GM19035 (cell line): ENCODE measurements at regions not wholly inside any gene's neighbourhood (a gene's known extent, or its start where the extent isn't known, plus 50 kb on each side); places are given as distances from the start of the nearest gene placed in this dataset.
"Not testable (repeated sequence)": the region's sequence is repeated elsewhere in the genome, so short reads cannot be mapped to it uniquely, and the experiment has no call there.

Experiments used
- ATAC-seq: cut with Tn5 transposase; IDR thresholded peaks from one replicate; pipeline ENCODE4 v1.9.1; 2021; ENCODE audit not compliant: unreplicated experiment

- ATAC-seq = no peak
Measured at GRCh38 chrX:40996886-40997530, 88.2 kb upstream of the USP9X start.

DNA sequence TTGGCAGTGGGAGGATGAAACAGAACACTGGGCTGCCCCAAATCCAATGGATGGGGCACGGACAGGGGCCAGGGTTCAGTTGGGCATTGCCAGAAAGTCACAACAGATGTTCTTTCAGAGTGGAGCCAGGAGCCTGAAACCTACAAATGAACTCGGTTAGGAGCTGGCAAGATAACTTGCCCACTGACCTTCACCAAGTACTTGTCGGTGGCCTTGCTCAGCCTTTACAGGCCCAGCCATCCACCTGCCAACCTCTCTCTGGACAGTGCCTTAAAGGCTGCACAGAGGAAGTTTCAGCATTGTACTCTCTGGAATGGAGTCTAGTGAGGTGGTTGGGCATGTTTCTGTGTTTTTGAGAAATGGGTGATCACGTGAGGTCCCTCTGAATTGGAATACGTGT, 87.1 kb upstream of the USP9X start:
- no peak for ATAC-seq

- no peak for ATAC-seq
Measured at GRCh38 chrX:41001327-41001726, 83.9 kb upstream of the USP9X start.

- no peak for ATAC-seq
Measured at GRCh38 chrX:41002026-41002425, 83.2 kb upstream of the USP9X start.

DNA sequence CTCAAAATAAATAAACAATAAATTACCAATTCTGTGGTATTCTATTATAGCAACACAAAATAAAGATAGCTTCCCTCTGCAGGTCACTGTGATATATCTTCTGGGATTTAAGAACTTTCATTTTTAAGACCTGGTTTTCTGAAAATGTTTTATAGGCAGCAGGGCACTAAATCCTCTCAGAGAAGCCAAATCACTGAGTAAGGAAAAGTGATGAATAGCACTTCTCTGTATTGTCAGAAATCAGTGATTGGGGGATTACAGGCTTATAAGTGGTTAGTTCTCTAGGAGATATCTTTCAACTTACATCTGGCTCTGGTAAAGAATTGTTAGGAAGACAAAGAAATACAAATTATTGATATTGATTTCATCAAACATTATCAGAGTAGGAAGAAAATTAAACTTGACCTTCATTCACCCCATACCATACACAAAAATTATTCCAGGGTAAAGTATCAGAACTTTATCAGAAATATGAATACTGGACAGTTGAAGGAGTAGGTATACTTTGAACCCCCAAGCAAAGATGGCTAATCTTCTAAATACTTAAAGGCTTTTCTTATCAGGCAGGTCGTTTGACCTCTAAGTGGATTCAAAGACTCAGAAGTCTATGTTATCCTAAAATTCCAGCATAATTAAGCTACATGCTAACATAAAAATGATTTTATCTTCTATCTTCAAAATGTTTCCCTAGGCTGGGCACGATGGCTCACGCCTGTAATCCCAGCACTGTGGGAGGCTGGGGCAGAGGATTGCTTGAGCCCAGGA, 81.6 kb upstream of the USP9X start:
- ATAC-seq = no peak

DNA sequence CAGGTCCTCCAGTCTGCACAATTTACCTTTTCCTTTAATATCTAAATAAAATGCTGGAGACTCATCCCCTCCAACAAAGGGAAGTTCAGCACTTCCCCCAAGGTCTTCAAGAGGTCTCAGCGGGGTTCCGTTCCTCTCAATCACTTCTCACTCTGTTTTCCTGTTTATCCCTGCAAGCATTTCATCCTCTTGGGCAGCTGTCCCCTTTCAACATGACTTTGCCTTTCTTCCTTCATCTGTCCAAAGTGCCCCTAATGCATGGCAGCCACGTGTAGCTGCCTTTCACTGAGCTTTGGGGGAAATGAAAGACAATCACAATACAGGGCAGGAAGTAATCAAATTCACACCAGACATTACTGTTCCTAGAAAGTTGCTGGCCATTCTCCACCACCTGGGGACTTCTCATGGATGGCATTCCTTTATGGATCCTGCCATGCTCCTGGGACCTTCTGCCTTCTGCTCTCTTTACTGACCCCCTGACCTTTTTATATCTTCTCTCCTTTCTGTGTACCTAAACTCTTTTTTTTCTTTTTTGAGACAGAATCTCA, 79.7 kb upstream of the USP9X start:
- ATAC-seq = no peak

GRCh38 chrX:41009850-41010846, 75.1 kb upstream of the USP9X start:
- no peak for ATAC-seq

DNA sequence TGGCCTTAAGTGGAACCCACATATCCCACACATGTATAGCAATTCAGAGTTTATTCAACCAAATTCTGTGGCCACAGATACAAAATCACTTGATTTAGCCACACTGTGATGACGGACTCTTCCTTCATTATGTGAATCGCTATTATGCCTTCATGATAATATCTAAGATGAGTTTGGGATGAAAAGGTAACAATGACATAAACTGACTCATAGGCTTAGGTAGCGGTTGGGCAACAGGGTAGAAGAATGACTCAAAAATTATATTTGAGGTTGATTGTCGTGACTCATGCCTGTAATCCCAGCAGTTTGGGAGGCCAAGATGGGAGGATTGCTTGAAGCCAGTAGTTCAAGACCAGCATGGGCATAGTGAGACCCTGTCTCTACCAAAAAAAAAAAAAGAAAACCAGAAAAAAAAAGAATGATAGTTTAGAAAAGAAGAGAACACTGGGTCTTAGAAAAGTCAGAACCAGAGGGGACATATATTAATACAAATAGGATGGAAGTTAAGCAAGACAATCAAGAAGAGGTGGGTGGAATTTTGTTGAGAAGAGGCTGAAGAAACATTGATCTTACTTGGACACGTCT, 70.4 kb upstream of the USP9X start:
- no peak for ATAC-seq

DNA sequence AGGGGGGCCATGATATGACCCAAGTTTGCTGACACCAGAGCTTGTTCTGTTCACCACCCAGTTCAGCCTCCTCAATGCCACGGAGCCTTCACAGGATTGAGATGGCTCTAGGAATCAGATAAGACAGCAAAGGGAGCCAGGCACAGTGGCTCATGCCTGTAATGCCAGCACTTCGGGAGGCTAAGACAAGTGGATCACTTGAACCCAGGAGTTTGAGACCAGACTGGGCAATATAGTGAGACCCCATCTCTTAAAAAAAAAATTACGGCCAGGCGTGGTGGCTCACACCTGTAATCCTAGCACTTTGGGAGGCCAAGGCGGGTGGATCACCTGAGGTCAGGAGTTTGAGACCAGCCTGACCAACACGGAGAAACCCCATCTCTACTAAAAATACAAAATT, 67.5 kb upstream of the USP9X start:
- not testable (repeated sequence) for ATAC-seq

- ATAC-seq = not testable (repeated sequence)
Measured at GRCh38 chrX:41018391-41019040, 66.7 kb upstream of the USP9X start.

DNA sequence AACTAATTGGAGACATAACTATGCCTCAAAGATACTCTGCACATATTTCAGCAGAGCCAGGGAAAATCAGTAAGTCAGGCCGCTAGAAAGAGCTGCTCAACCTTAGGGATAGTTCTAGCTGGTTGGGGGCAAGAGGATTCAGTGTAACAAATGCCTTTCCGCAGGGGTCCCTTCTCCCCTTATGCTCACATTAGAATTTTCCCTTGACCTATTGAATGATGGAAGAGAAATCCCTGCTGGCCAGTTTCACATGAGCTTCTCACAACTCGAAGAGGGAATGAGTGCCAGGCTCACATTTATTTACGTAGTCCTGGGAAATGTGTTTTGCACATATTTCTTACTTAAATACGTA, 66.2 kb upstream of the USP9X start:
- ATAC-seq = no peak

DNA sequence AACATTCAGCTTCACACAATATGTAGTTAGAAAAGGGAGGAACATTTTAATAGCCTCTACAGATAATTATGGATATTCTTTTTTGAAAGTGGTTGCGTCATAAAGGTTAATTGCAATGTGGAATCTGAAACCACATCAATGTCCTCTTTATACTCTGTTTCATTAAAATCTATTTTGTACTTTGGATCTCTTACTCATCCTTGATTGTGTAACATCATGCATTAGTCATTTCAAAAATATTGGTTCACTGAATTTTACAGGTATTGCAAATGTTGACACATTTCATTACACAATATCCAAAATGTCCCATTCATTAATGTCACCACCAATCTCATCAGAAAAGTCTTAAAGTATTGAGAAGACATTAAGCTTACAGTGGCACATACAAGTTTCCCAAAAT, 62.7 kb upstream of the USP9X start:
- no peak for ATAC-seq

DNA sequence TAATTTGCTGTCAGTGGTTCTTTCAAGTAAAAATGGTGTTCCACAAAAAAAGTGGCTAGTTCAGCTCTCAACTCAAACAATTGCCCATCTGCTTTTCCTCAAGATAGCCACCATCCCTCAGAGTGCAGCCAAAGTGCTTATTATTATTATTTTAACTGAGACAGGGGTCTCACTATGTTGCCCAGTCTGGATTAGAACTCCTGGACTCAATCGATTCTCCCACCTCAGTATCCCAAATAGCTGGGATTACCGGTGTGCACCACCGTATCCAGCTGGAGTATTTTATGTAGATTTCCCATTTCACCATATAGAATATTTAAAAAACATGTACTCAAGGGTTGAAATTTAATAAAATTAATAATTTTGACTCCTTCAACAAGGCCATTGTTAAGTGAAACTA, 62.1 kb upstream of the USP9X start:
- ATAC-seq = no peak

DNA sequence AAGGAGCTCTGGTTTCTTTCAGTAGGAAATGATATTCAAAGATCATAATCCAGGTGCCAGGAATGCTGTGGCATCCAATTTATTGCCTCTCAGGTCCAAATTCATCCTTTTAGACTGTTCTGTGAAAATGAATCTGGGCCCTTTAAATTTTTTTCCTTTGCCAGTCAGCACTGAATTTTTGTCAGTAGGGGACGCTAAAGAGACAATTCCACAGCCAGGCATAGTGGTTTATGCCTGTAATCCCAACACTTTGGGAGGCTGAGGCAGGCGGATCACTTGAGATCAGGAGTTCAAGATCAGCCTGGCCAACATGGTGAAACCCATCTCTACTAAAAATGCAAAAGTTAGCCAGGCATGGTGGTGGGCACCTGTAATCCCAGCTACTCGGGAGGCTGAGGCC, 60.9 kb upstream of the USP9X start:
- not testable (repeated sequence) for ATAC-seq

DNA sequence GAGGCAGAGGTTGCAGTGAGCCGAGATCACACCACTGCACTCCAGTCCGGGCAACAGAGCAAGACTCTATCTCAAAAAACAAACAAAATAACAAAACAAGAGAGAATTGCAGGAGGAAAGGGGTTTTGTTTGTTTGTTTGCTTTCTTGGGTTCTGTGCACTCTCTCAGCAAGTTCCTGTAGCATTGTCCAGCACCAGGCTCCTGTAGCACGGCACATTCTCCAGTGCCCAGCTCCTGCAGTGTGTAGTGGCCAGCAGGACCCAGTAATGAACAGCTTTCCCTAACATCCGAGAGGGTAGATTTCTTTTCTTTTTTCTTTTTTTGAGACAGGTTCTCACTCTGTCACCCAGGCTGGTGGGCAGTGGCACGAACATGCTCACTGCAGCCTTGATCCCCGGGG, 60.5 kb upstream of the USP9X start:
- no peak for ATAC-seq

GRCh38 chrX:41025926-41026701, 59.1 kb upstream of the USP9X start:
- ATAC-seq = no peak

GRCh38 chrX:41026702-41027078, 58.6 kb upstream of the USP9X start:
- no peak for ATAC-seq

DNA sequence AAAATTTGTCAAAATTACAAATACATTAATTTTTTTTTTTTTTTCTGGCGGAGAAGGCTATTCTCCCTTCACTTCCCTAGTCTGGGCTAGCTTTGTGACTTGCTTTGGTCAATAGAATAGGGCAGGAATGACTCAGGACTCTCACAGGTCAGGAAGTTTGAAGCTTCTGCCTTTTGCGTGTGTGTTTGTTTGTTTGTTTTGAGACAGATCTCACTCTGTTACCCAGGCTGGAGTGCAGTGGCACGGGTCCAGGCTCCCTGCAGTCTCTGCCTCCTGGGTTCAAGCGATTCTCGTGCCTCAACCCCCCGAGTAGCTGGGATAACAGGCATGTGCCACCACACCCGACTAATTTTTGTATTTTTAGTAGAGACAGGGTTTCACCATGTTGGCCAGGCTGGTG, 55.9 kb upstream of the USP9X start:
- no peak for ATAC-seq

DNA sequence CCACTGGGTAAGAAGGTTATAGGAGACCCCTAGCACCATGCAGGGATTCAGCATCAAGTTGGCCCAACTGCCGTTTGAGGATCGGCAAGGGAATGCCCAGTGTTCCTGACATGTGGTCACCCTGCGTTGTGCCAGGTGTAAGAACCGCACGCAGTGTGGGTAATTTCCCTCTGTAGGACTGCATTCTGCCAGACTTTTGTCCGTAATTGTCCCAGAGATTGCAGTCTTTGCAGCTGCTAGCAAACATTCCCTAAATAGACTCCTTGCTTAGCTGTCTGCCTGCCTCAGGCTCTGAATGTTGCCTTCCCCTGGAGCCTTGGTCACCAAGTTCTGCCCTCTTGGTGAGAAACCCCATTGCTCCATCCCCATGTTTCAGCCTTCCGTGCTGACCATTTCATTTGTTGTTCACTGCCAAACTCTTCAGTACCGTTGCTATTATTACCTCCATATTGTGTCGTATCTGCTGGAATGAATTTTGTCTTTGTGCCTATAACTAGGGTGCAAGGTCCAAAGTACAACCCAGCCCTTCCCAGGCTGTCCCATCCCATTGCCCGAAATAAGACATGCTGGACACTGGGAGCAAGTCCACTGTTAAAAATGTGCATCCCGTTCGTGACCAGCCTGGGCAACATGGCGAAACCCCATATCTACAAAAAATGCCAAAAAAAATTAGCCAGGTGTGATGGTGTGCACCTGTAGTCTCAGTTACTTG, 53.8 kb upstream of the USP9X start:
- ATAC-seq = no peak
